HCT116 (cell line): ENCODE measurements at regions not wholly inside any gene's neighbourhood (a gene's known extent, or its start where the extent isn't known, plus 50 kb on each side); places are given as distances from the start of the nearest gene placed in this dataset.

Source experiments
- EGR1 ChIP-seq: IDR thresholded peaks from 2 replicates; pipeline ENCODE4 v1.6.1; 2012; ENCODE audit warnings: low read depth
- ELF1 ChIP-seq: IDR thresholded peaks from 2 replicates; pipeline ENCODE4 v1.6.1; 2012; ENCODE audit warnings: low read depth, borderline replicate concordance
- EZH2 ChIP-seq: fragments of 200-600 bp; sonication (generic); IDR thresholded peaks from 2 replicates; pipeline ENCODE4 v1.6.1; 2017; ENCODE audit warnings: antibody characterized with exemption, mixed run types
- EZH2phosphoT487 ChIP-seq: fragments of 200-600 bp; IDR thresholded peaks from 2 replicates; pipeline ENCODE4 v1.6.1; 2018; ENCODE audit warnings: antibody characterized with exemption, borderline replicate concordance
- POLR2A ChIP-seq: IDR thresholded peaks from 2 replicates; pipeline ENCODE4 v1.7.0; 2011; ENCODE audit warnings: borderline replicate concordance; ENCODE audit not compliant: insufficient read depth, insufficient read length; ENCODE audit errors: extremely low read depth
- POLR2AphosphoS5 ChIP-seq: IDR thresholded peaks from 2 replicates; pipeline ENCODE4 v1.6.1; 2011; ENCODE audit warnings: mild to moderate bottlenecking, low read depth, low read length, moderate library complexity
- RAD21 ChIP-seq: IDR thresholded peaks from 2 replicates; pipeline ENCODE4 v1.6.1; 2012; ENCODE audit warnings: low read depth, mild to moderate bottlenecking
- SP1 ChIP-seq: IDR thresholded peaks from 2 replicates; pipeline ENCODE4 v1.6.1; 2012; ENCODE audit warnings: low read depth
- YY1 ChIP-seq: IDR thresholded peaks from 2 replicates; pipeline ENCODE4 v1.6.1; 2011; ENCODE audit warnings: low read length, low read depth, moderate library complexity, mild to moderate bottlenecking; ENCODE audit not compliant: insufficient replicate concordance; ENCODE audit errors: extremely low read depth
- TF ChIP-seq, protein P1 (sequence below), 3 experiments: fragments of 200-600 bp in 1 of 3; sonication (generic) in 1 of 3; IDR thresholded peaks in 2 of 3; conservative IDR thresholded peaks in 1 of 3; 2 replicates each; pipeline ENCODE4 v1.5.1; 2012 to 2017; ENCODE audit warnings: low read depth in 2 of 3, low read length in 2 of 3, antibody characterized with exemption in 1 of 3, borderline replicate concordance in 1 of 3, control low read depth in 1 of 3, mild to moderate bottlenecking in 1 of 3, mixed read lengths in 1 of 3, mixed run types in 1 of 3, moderate library complexity in 1 of 3; ENCODE audit not compliant: insufficient read depth in 1 of 3
- TF ChIP-seq, protein P2 (sequence below): IDR thresholded peaks from 2 replicates; pipeline ENCODE4 v1.6.1; 2011; ENCODE audit warnings: mild to moderate bottlenecking, low read length, moderate library complexity; ENCODE audit not compliant: insufficient replicate concordance; ENCODE audit errors: extremely low read depth
- TF ChIP-seq, protein P3 (sequence below): IDR thresholded peaks from 2 replicates; pipeline ENCODE4 v1.6.1; 2012

DNA sequence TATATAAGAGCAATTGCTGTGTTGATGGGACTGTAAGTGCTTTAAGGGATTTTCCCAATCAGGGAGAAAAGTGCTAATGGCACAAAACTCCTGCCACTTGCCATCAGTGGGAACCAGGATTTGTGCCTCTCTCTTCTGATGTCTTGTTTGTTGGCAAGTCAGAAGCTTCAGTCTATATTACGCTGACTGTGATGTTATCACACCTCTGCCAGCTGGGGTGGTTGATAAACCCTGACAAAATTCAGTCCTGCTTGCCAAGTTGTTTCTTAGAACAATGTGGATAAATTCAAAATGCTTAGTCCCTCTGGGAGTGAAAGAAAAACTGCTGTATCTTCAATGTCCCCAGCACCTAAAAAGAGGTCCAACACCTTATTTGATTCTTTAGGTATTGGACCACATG lies 161.4 kb upstream of the FBXL7 start:
- TF ChIP-seq POLR2AphosphoS5: no peak
- TF ChIP-seq, protein P1, sequence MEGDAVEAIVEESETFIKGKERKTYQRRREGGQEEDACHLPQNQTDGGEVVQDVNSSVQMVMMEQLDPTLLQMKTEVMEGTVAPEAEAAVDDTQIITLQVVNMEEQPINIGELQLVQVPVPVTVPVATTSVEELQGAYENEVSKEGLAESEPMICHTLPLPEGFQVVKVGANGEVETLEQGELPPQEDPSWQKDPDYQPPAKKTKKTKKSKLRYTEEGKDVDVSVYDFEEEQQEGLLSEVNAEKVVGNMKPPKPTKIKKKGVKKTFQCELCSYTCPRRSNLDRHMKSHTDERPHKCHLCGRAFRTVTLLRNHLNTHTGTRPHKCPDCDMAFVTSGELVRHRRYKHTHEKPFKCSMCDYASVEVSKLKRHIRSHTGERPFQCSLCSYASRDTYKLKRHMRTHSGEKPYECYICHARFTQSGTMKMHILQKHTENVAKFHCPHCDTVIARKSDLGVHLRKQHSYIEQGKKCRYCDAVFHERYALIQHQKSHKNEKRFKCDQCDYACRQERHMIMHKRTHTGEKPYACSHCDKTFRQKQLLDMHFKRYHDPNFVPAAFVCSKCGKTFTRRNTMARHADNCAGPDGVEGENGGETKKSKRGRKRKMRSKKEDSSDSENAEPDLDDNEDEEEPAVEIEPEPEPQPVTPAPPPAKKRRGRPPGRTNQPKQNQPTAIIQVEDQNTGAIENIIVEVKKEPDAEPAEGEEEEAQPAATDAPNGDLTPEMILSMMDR (IDR thresholded peaks at IDR 0.05 in 2 of 3, conservative IDR thresholded peaks at IDR 0.05 in 1 of 3; ENCODE audit: borderline replicate concordance in 1 of 3, insufficient read depth in 1 of 3, low read depth in 2 of 3, low read length in 2 of 3): no peak
- TF ChIP-seq, protein P2, sequence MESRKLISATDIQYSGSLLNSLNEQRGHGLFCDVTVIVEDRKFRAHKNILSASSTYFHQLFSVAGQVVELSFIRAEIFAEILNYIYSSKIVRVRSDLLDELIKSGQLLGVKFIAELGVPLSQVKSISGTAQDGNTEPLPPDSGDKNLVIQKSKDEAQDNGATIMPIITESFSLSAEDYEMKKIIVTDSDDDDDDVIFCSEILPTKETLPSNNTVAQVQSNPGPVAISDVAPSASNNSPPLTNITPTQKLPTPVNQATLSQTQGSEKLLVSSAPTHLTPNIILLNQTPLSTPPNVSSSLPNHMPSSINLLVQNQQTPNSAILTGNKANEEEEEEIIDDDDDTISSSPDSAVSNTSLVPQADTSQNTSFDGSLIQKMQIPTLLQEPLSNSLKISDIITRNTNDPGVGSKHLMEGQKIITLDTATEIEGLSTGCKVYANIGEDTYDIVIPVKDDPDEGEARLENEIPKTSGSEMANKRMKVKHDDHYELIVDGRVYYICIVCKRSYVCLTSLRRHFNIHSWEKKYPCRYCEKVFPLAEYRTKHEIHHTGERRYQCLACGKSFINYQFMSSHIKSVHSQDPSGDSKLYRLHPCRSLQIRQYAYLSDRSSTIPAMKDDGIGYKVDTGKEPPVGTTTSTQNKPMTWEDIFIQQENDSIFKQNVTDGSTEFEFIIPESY: no peak
- TF ChIP-seq EZH2: no peak
- no peak for TF ChIP-seq EGR1
- no peak for TF ChIP-seq SP1
- TF ChIP-seq, protein P3, sequence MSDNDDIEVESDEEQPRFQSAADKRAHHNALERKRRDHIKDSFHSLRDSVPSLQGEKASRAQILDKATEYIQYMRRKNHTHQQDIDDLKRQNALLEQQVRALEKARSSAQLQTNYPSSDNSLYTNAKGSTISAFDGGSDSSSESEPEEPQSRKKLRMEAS: no peak
- no peak for TF ChIP-seq YY1
- no peak for TF ChIP-seq POLR2A
- no peak for TF ChIP-seq ELF1
- no peak for TF ChIP-seq RAD21
- TF ChIP-seq EZH2phosphoT487: no peak
